ENCODE measurements at regions not wholly inside any gene's neighbourhood (a gene's known extent, or its start where the extent isn't known, plus 50 kb on each side); places are given as distances from the start of the nearest gene placed in this dataset.
"Not testable (repeated sequence)": the region's sequence is repeated elsewhere in the genome, so short reads cannot be mapped to it uniquely, and the experiment has no call there.

DNA sequence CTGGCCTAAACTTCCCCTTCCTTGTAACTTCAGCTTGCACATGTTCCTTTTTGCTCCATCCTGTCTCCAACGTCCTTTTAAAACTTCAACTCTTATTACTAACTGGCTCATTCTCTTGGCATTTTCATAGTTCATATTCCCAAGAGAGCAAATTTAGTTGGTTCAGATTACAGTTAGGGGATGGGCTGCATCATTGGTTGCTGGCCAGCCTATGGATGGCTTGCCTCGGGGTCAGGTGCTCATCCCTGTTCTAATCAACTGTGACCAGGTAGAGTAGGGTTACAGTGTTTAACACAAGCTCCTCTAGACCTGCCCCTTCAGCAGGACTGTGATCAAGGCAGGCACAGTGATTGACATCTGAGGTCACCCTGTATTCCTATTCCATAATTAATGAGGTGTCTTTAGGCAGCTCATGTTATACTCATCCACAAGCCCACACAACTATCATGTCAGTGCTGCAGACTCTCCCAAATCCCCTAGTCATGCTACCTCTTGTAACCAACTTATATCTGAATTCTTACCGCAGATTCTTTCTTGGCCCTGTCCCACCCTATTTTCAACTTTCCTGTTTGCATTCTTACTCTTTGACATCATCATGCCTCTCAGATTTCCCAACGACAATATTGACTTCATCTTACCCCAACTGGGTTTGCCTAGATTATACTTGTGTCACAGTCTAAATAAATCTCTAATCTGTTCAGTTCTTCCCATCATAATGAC, 293.3 kb downstream of the MTX2 start:
- Mint-ChIP-seq H3K4me3 (no peak overlapping the region), H3K4me1 (no peaks in the 10 kb centered on the region), H3K36me3 (ENCODE audit: low read depth) (no peaks in the 10 kb centered on the region), H3K27me3 (peaks cover 52% of the 10 kb centered on the region), H3K27ac (no peak overlapping the region), H3K9me3 (ENCODE audit: low read depth) (no peaks in the 10 kb centered on the region)
- ChIA-PET CTCF (no interaction called here), POLR2A (no interaction called here)
- intact Hi-C loops (cut with DNase I, micrococcal nuclease) = no loop called here
- ATAC-seq = no peak
- DNase-seq = no peak

DNA sequence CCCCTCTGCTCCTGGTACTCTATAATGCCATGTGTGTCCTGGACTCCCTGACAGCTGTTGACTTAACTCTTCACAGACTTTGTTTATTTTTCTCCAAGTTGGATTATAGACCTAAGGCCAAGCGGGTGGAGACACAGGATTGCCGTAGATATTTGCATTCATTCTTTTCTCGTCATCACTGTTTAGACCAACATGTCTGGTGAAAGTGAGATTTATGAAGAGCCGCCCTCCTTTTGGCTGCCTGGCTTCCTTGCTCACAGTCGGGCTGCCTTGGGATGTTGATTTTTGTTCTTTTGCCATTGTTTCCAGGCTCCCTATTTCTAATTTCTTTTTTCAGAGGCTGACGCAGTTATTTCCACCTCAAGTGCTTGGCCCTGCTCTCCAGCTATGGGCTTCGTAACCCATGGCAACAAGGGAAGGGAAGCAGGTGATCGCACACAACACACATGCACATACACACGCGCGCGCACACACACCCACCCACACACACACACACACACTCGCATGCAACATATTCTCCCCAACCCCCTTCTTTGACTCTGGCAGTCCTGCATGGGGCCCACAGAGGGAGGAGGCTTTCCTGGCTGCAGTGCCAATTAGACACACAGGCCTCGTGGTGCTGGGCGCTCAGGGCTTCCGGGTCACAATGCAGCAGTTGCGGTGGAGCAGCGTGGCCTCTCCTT, 296.5 kb downstream of the MTX2 start:
- peaks cover 38% of the 10 kb centered on the region for H3K27me3 Mint-ChIP-seq
- ATAC-seq = no peak
- no peak overlapping the region for H3K27ac Mint-ChIP-seq
- no peaks in the 10 kb centered on the region for H3K36me3 Mint-ChIP-seq (ENCODE audit: low read depth)
- no peaks in the 10 kb centered on the region for H3K9me3 Mint-ChIP-seq (ENCODE audit: low read depth)
- intact Hi-C loops (cut with DNase I, micrococcal nuclease) = no loop called here
- peak; percentile 4 for DNase-seq
- H3K4me1 Mint-ChIP-seq = no peaks in the 10 kb centered on the region
- no peak overlapping the region for H3K4me3 Mint-ChIP-seq
- CTCF ChIA-PET = no interaction called here
- POLR2A ChIA-PET = no interaction called here

DNA sequence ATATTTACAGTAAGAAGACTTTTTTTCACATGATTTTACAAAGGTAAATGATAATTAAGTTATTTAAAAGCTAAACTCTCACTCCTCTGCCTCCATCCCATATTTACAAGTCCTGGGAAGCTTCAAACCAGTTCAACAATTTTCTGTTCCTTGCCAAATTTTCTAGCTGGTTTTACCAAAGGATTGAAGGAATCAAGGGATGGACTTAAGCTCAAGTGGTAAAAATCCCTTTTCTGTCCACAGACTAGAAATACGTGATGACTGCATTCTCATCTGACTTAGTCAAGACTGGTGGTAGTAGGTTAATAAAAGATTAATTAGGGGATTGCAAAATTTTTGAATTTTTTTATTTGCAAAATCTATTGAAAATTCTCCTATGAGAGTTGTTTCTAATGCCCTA, 297.3 kb downstream of the MTX2 start:
- intact Hi-C loops (cut with DNase I, micrococcal nuclease) = no loop called here
- Mint-ChIP-seq H3K4me3 (no peak overlapping the region), H3K4me1 (no peaks in the 10 kb centered on the region), H3K27me3 (peaks cover 37% of the 10 kb centered on the region), H3K27ac (no peak overlapping the region), H3K36me3 (ENCODE audit: low read depth) (no peaks in the 10 kb centered on the region), H3K9me3 (ENCODE audit: low read depth) (no peaks in the 10 kb centered on the region)
- CTCF ChIA-PET = interaction anchor here (1.2 kb wide), 1 partner anchor 12 kb away, joined by 5 read pairs; no protein-coding TSS in a partner anchor
- ATAC-seq (no peak), DNase-seq (no peak)
- POLR2A ChIA-PET = no interaction called here

DNA sequence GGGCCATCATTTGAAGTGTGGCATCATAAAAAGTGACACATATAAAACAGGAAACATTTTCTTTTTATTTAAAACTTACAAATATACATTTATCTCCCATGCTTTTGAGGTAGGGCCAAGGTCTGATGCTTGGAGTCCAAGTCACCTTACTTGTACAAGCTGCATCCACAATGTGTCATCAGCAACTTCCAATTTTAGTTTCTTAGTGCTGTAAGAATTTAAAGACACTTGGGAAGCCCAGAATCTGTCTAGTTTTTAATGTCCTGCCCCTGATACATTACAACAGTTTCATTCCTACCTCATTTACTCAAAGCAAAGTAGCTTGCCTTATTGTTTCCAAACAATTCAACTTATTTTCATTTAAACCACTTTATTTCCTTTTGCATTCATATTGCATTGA, 297.7 kb downstream of the MTX2 start:
- CTCF ChIA-PET = interaction anchor here (0.9 to 1.2 kb wide), 2 partner anchors 12 to 70 kb away, joined by 3 to 5 read pairs; no protein-coding TSS in a partner anchor
- H3K4me3 Mint-ChIP-seq = no peak overlapping the region
- intact Hi-C loops (cut with DNase I, micrococcal nuclease) = no loop called here
- ATAC-seq = no peak
- H3K4me1 Mint-ChIP-seq = no peaks in the 10 kb centered on the region
- DNase-seq = no peak
- H3K36me3 Mint-ChIP-seq (ENCODE audit: low read depth) = no peaks in the 10 kb centered on the region
- POLR2A ChIA-PET = no interaction called here
- H3K27ac Mint-ChIP-seq = no peak overlapping the region
- H3K9me3 Mint-ChIP-seq (ENCODE audit: low read depth) = no peaks in the 10 kb centered on the region
- H3K27me3 Mint-ChIP-seq = peaks cover 38% of the 10 kb centered on the region

DNA sequence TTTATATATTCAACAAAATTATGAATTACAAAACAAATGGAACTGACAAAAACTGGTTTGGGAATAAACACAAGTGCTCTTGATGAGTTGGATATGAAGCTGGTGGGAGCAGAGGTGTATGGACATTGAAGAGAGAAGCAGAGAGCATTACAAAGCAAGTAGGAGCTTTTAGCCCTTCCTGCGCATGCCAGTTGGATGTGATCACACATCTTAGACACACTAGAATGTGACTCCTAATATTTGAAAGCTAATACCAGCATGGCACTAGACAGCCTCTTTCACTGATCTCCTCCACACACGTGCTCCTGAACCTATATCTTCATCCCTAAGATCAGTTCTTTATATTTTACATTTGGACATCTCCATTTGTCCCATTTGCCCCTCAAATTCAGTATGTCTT, 298.1 kb downstream of the MTX2 start:
- H3K4me3 Mint-ChIP-seq = no peak overlapping the region
- H3K36me3 Mint-ChIP-seq (ENCODE audit: low read depth) = no peaks in the 10 kb centered on the region
- no peak for DNase-seq
- ATAC-seq = no peak
- CTCF ChIA-PET = interaction anchor here (0.9 to 1.2 kb wide), 2 partner anchors 13 to 70 kb away, joined by 3 to 5 read pairs; no protein-coding TSS in a partner anchor
- H3K27me3 Mint-ChIP-seq = peaks cover 37% of the 10 kb centered on the region
- no peaks in the 10 kb centered on the region for H3K4me1 Mint-ChIP-seq
- POLR2A ChIA-PET = no interaction called here
- intact Hi-C loops (cut with DNase I, micrococcal nuclease) = no loop called here
- H3K27ac Mint-ChIP-seq = no peak overlapping the region
- H3K9me3 Mint-ChIP-seq (ENCODE audit: low read depth) = no peaks in the 10 kb centered on the region

DNA sequence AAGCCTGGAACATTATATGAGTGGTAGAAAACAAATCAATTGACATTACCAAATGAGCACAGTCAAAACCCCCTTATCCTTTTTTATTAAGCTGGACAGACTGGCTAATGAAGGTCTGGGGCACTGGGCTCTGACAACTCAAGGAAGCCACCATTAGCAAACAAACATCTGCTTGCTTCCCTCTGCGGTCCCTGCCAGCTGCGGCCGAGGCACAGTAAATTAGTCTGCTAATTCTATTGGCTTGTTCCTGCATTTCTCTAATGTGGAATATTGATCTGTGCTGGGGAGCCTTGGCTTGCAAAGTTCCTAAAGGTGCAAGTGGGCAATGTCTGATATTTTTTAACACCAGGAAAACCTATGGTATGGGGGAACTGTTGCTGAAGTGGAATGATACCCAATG, 300.3 kb downstream of the MTX2 start:
- no peaks in the 10 kb centered on the region for H3K9me3 Mint-ChIP-seq (ENCODE audit: low read depth)
- H3K27me3 Mint-ChIP-seq = peaks cover 27% of the 10 kb centered on the region
- ChIA-PET POLR2A (no interaction called here), CTCF (interaction anchor here (2.8 kb wide), 1 partner anchor 15 kb away, joined by 14 read pairs; no protein-coding TSS in a partner anchor)
- DNase-seq (no peak), ATAC-seq (no peak)
- no peaks in the 10 kb centered on the region for H3K4me1 Mint-ChIP-seq
- H3K4me3 Mint-ChIP-seq = no peak overlapping the region
- intact Hi-C loops (cut with DNase I, micrococcal nuclease) = no loop called here
- no peaks in the 10 kb centered on the region for H3K36me3 Mint-ChIP-seq (ENCODE audit: low read depth)
- H3K27ac Mint-ChIP-seq = no peak overlapping the region

DNA sequence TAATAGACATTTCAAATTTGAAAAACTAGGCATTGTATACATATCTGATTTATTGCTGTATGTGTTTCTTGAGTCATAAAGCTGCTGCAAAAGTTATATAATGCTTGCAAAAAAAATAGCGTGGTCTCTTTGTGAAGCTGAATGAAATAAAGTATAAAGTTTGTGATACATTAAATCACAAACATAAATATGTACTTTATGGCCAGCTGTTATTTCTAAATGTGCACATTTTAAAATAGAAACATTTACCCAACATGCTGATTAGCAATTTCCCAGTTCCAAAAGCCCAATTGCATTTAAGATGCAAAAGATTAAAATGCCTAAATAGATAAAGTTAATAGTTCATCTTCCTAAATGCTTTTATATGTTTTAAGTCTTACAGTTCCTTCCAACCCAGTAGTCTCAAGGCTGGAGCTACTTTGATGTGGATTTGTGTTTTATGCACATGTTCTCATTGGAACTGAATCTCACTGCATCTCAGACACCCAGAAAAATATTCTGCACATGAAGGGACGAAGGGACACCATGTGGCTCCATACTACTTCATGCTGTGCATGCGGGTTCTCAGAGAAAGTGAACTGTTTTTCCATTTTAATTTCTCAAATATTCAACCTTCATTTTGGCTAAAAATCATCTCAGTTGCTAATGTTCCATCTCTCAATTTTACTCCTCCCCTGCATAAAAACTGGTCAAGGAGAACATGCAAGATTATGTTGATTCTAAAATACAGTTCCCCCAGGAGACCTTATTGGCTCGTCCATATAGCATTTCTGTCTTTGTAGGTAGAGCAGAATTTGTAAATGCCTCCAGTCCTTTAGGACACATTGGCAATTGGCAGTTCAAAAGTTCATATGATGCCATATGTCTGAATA, 304.6 kb downstream of the MTX2 start:
- Mint-ChIP-seq H3K27ac (no peak overlapping the region), H3K27me3 (peaks cover 16% of the 10 kb centered on the region), H3K4me3 (no peak overlapping the region), H3K9me3 (ENCODE audit: low read depth) (no peaks in the 10 kb centered on the region), H3K4me1 (no peaks in the 10 kb centered on the region), H3K36me3 (ENCODE audit: low read depth) (no peaks in the 10 kb centered on the region)
- intact Hi-C loops (cut with DNase I, micrococcal nuclease) = no loop called here
- DNase-seq (no peak), ATAC-seq (no peak)
- POLR2A ChIA-PET = no interaction called here
- CTCF ChIA-PET = interaction anchor here (0.9 to 1.7 kb wide), 4 partner anchors 7 to 42 kb away, joined by 3 to 6 read pairs (median 4); no protein-coding TSS in a partner anchor

DNA sequence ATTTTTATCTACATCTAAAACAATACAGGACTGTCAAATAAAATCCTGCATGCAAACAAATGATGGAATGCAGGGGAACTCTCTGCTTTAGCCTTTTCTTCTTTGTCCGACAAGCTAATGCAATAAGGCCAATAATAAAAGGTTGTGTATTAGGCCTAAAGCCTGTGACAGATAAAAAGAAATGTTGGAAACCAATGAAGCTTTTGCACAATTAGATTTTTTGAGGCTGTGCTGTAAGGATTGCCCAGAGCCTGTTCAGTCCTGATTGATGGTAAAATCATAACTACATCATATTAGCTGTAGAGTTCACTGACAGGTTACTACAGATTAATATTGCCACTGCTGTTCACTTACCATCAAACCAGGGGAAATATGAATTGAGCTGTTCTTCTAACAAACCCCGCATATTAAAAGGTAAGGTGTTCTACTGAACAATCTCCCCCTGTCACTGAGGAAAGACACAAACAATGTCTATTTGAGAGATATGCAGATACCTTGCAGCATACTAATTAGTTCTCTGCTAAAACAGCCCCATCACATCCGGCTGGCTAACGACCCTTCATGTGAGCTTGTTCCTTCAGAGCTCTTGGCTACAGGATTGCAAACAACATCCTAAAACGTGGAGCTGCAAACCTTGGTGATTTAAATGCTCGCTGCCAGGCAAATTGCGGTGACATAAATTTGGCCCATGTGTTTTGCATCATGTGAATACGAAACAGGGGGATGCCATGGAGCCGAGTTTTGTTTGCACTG, 305.4 kb downstream of the MTX2 start:
- ChIA-PET CTCF (interaction anchor here (0.6 to 0.9 kb wide), 3 partner anchors 20 to 1315 kb away, joined by 3 read pairs; no protein-coding TSS in a partner anchor), POLR2A (no interaction called here)
- ATAC-seq (no peak), DNase-seq (no peak)
- Mint-ChIP-seq H3K4me1 (no peaks in the 10 kb centered on the region), H3K27ac (no peak overlapping the region), H3K4me3 (no peak overlapping the region), H3K27me3 (peaks cover 16% of the 10 kb centered on the region), H3K9me3 (ENCODE audit: low read depth) (no peaks in the 10 kb centered on the region), H3K36me3 (ENCODE audit: low read depth) (no peaks in the 10 kb centered on the region)
- intact Hi-C loops (cut with DNase I, micrococcal nuclease) = no loop called here

DNA sequence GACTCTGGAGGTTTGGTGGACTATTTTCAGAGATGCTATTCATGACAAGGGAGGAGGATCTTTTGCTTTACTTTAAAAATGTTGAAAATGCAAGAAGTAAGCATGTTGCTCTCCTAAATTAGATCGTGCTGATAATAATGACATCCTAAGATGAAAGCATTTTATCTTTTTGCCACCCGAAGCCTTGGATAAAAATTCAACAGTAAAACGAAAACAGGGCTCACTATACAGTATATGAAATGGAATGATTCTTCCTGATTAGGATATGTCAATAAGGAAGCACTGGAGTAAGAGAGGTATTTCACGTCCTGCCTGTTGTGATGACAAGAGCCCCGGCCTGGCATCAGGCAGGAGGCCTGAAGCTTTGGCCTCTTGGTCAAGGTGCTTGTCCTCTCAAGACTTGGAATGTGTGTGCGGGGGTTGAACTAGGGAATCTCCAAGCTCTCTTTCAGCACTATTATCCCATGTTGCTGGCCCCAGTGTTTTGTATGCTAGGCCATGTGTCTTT, 306.0 kb downstream of the MTX2 start:
- H3K36me3 Mint-ChIP-seq (ENCODE audit: low read depth) = no peaks in the 10 kb centered on the region
- H3K27me3 Mint-ChIP-seq = peaks cover 16% of the 10 kb centered on the region
- POLR2A ChIA-PET = no interaction called here
- H3K27ac Mint-ChIP-seq = no peak overlapping the region
- no peaks in the 10 kb centered on the region for H3K9me3 Mint-ChIP-seq (ENCODE audit: low read depth)
- H3K4me1 Mint-ChIP-seq = no peaks in the 10 kb centered on the region
- no peak overlapping the region for H3K4me3 Mint-ChIP-seq
- CTCF ChIA-PET = interaction anchor here (0.9 kb wide), 2 partner anchors 21 to 41 kb away, joined by 3 to 4 read pairs; no protein-coding TSS in a partner anchor
- intact Hi-C loops (cut with DNase I, micrococcal nuclease) = no loop called here
- ATAC-seq (no peak), DNase-seq (no peak)

DNA sequence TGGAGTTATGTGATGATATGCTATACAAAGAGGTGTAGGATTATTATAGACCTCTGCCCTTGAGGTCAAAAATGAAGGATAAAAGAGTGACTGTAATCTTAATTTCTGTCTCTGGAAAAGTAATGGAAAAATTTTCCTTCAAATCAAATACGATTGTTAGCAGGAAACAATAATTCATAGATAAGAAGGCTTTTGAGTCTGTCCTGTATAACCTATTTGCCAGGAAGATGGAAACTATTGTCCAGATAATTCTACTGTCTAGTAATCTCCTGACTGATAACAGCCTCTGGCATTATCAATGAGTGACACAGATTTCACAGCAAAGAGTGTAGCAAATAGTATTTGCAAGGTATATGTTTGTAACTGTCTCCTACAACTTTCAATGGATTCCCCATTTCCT, 307.8 kb downstream of the MTX2 start:
- Mint-ChIP-seq H3K27me3 (peaks cover 16% of the 10 kb centered on the region), H3K36me3 (ENCODE audit: low read depth) (no peaks in the 10 kb centered on the region), H3K27ac (no peak overlapping the region), H3K4me1 (no peaks in the 10 kb centered on the region), H3K4me3 (no peak overlapping the region), H3K9me3 (ENCODE audit: low read depth) (no peaks in the 10 kb centered on the region)
- DNase-seq (no peak), ATAC-seq (no peak)
- intact Hi-C loops (cut with DNase I, micrococcal nuclease) = no loop called here
- ChIA-PET POLR2A (no interaction called here), CTCF (no interaction called here)

DNA sequence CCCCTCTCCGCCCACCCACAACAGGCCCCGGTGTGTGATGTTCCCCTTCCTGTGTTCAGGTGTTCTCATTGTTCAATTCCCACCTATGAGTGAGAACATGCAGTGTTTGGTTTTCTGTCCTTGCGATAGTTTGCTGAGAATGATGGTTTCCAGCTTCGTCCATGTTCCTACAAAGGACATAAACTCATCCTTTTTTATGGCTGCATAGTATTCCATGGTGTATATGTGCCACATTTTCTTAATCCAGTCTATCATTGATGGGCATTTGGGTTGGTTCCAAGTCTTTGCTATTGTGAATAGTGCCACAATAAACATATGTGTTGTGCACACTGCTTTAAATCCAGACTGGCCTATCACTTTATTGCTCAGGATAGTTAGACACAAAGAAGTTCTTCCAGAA, 309.1 kb downstream of the MTX2 start:
- CTCF ChIA-PET = interaction anchor here (0.6 kb wide), 1 partner anchor 443 kb away, joined by 3 read pairs; no protein-coding TSS in a partner anchor
- intact Hi-C loops (cut with DNase I, micrococcal nuclease); DNase-seq; H3K27ac Mint-ChIP-seq; H3K4me1 Mint-ChIP-seq; H3K4me3 Mint-ChIP-seq; ATAC-seq; H3K9me3 Mint-ChIP-seq (ENCODE audit: low read depth); POLR2A ChIA-PET; H3K36me3 Mint-ChIP-seq (ENCODE audit: low read depth): not testable (repeated sequence)
- peaks cover 15% of the 10 kb centered on the region for H3K27me3 Mint-ChIP-seq

Measured in activated CD4-positive, alpha-beta T cell treated with anti-CD3 and anti-CD28 coated beads for 36 hours (primary cell).